NT2/D1 (cell line): ENCODE measurements at regions not wholly inside any gene's neighbourhood (a gene's known extent, or its start where the extent isn't known, plus 50 kb on each side); places are given as distances from the start of the nearest gene placed in this dataset.

Experiments used
- YY1 ChIP-seq: IDR thresholded peaks from 2 replicates; pipeline ENCODE4 v1.6.1; 2011; ENCODE audit not compliant: insufficient read length, insufficient read depth
- ZNF274 ChIP-seq: IDR thresholded peaks from 2 replicates; pipeline ENCODE4 v1.6.1; 2011; ENCODE audit warnings: mild to moderate bottlenecking, low read depth, low read length

GRCh38 chr10:61211468-61211867, 241.7 kb downstream of the TMEM26 start:
- no peak for TF ChIP-seq YY1
- no peak for TF ChIP-seq ZNF274
